ENCODE measurements at regions not wholly inside any gene's neighbourhood (a gene's known extent, or its start where the extent isn't known, plus 50 kb on each side); places are given as distances from the start of the nearest gene placed in this dataset.

GRCh38 chr18:22032392-22032961 lies 136.9 kb upstream of the GATA6 start:
- Histone ChIP-seq H3K27ac (no peak overlapping the region), H2AFZ (ENCODE audit: low read depth) (no peak overlapping the region), H3K4me3 (IDR thresholded peaks at IDR 0.05; ENCODE audit: insufficient read depth, low read depth, low read length) (no peak overlapping the region), H3K4me2 (no peak overlapping the region), H4K20me1 (ENCODE audit: insufficient read depth) (no peaks in the 10 kb centered on the region), H3K27me3 (ENCODE audit: insufficient read depth, low read depth) (no peaks in the 10 kb centered on the region), H3K4me1 (ENCODE audit: low read depth, poor library complexity, severe bottlenecking) (no peaks in the 10 kb centered on the region), H3K36me3 (ENCODE audit: insufficient read depth) (no peaks in the 10 kb centered on the region), H3K79me2 (ENCODE audit: insufficient read depth, low read depth) (no peaks in the 10 kb centered on the region), H3K9ac (no peak overlapping the region)
- no peak for TF ChIP-seq CTCF (conservative IDR thresholded peaks at IDR 0.05; ENCODE audit: low read depth, low read length)

DNA sequence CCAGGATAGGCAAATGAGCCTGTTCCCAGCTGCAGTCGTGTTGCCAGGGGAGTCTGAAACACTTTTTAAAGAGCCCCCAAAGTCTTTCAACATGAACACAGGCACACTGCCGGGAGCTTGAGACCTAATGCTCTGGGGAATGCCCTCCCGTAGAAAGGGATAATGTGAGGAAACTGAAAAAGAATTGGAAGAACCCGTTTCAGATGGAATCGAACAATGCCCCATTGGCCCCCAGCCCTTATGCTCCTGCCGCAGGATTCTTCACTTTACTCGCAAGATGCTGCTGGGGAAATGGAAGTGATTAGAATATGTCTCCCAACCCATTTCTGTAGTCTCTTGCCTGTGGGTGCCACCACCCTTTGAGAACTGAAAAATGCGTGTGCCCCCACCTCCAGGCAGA lies 136.3 kb upstream of the GATA6 start:
- Histone ChIP-seq H3K4me3 (IDR thresholded peaks at IDR 0.05; ENCODE audit: insufficient read depth, low read depth, low read length) (no peak overlapping the region), H3K4me2 (no peak overlapping the region), H3K27me3 (ENCODE audit: insufficient read depth, low read depth) (no peaks in the 10 kb centered on the region), H2AFZ (ENCODE audit: low read depth) (no peak overlapping the region), H3K79me2 (ENCODE audit: insufficient read depth, low read depth) (no peaks in the 10 kb centered on the region), H3K36me3 (ENCODE audit: insufficient read depth) (no peaks in the 10 kb centered on the region), H3K9ac (no peak overlapping the region), H3K4me1 (ENCODE audit: low read depth, poor library complexity, severe bottlenecking) (no peaks in the 10 kb centered on the region), H3K27ac (no peak overlapping the region), H4K20me1 (ENCODE audit: insufficient read depth) (no peaks in the 10 kb centered on the region)
- TF ChIP-seq CTCF (conservative IDR thresholded peaks at IDR 0.05; ENCODE audit: low read depth, low read length) = no peak

DNA sequence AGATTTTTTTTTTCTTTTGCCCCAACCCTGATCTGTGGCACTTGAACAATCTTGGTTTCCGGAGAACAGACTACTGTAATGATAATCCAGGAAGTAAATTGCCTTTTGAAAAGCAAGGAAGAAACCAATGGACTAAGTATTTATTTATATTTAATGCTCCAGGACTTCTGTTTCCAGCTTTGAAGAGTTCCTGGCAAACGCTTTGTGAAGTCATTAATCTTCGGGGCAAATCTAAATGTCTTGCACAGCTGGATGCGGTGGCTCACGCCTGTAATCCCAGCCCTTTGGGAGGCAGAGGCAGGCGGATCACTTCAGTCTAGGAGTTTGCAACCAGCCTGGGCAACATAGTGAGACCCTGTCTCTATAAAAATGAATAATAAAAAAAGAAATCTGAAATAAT lies 135.1 kb upstream of the GATA6 start:
- Histone ChIP-seq H3K79me2 (ENCODE audit: insufficient read depth, low read depth) (no peaks in the 10 kb centered on the region), H3K36me3 (ENCODE audit: insufficient read depth) (no peaks in the 10 kb centered on the region), H3K27me3 (ENCODE audit: insufficient read depth, low read depth) (no peaks in the 10 kb centered on the region), H3K4me1 (ENCODE audit: low read depth, poor library complexity, severe bottlenecking) (no peaks in the 10 kb centered on the region), H4K20me1 (ENCODE audit: insufficient read depth) (no peaks in the 10 kb centered on the region), H3K4me2 (no peak overlapping the region), H3K9ac (no peak overlapping the region), H3K27ac (no peak overlapping the region), H2AFZ (ENCODE audit: low read depth) (no peak overlapping the region), H3K4me3 (IDR thresholded peaks at IDR 0.05; ENCODE audit: insufficient read depth, low read depth, low read length) (no peak overlapping the region)
- no peak for TF ChIP-seq CTCF (conservative IDR thresholded peaks at IDR 0.05; ENCODE audit: low read depth, low read length)

DNA sequence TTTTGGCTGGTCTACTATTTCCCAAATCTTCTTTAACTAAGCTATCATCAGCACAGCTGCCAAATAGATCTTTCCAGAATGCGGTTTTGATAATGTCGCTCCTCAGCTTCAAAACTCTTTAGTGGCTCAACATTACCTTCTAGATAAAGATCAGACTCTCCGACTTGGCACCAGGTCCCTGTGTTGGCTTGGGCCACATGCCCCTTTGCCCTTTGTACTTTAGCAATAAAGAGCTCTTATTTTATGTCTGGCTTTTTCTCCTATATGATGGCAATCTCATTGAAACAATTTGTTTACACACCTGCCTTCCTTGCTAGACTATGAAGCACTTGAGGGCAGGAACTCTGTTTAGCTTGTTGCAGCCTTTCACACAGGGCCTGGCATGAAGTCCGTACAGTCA lies 128.9 kb upstream of the GATA6 start:
- no peak for TF ChIP-seq CTCF (conservative IDR thresholded peaks at IDR 0.05; ENCODE audit: low read depth, low read length)
- Histone ChIP-seq H3K4me3 (IDR thresholded peaks at IDR 0.05; ENCODE audit: insufficient read depth, low read depth, low read length) (no peak overlapping the region), H3K9ac (no peak overlapping the region), H3K79me2 (ENCODE audit: insufficient read depth, low read depth) (no peaks in the 10 kb centered on the region), H3K36me3 (ENCODE audit: insufficient read depth) (no peaks in the 10 kb centered on the region), H2AFZ (ENCODE audit: low read depth) (no peak overlapping the region), H3K27ac (no peak overlapping the region), H4K20me1 (ENCODE audit: insufficient read depth) (no peaks in the 10 kb centered on the region), H3K27me3 (ENCODE audit: insufficient read depth, low read depth) (no peaks in the 10 kb centered on the region), H3K4me1 (ENCODE audit: low read depth, poor library complexity, severe bottlenecking) (no peaks in the 10 kb centered on the region), H3K4me2 (no peak overlapping the region)
